Stomach (tissue), 4 donors: ENCODE measurements at regions not wholly inside any gene's neighbourhood (a gene's known extent, or its start where the extent isn't known, plus 50 kb on each side); places are given as distances from the start of the nearest gene placed in this dataset.

ENCODE experiments used
- POLR2A ChIP-seq, 4 donors: fragments of 450-650 bp; IDR thresholded peaks; one replicate each; pipeline ENCODE4 v1.6.1; 2016; ENCODE audit warnings: antibody characterized with exemption in 4 of 4, control low read depth in 2 of 4, mild to moderate bottlenecking in 1 of 4, moderate library complexity in 1 of 4
- POLR2AphosphoS5 ChIP-seq, 3 donors: sonication (generic); formaldehyde crosslinking; IDR thresholded peaks; one replicate each; pipeline ENCODE4 v1.6.1; 2016; ENCODE audit warnings: antibody characterized with exemption in 3 of 3
- TF ChIP-seq, protein P1 (sequence below), 7 experiments: fragments of 450-650 bp in 4 of 7; fragments of 200-600 bp in 3 of 7; sonication (generic) in 3 of 7; IDR thresholded peaks; one replicate each; pipeline ENCODE4 v1.5.1; 2016 to 2019; ENCODE audit warnings: antibody characterized with exemption in 7 of 7, control low read depth in 2 of 7, mild to moderate bottlenecking in 1 of 7

GRCh38 chr4:123825596-123826291 lies 429.1 kb downstream of the SPRY1 start:
- TF ChIP-seq, protein P1, sequence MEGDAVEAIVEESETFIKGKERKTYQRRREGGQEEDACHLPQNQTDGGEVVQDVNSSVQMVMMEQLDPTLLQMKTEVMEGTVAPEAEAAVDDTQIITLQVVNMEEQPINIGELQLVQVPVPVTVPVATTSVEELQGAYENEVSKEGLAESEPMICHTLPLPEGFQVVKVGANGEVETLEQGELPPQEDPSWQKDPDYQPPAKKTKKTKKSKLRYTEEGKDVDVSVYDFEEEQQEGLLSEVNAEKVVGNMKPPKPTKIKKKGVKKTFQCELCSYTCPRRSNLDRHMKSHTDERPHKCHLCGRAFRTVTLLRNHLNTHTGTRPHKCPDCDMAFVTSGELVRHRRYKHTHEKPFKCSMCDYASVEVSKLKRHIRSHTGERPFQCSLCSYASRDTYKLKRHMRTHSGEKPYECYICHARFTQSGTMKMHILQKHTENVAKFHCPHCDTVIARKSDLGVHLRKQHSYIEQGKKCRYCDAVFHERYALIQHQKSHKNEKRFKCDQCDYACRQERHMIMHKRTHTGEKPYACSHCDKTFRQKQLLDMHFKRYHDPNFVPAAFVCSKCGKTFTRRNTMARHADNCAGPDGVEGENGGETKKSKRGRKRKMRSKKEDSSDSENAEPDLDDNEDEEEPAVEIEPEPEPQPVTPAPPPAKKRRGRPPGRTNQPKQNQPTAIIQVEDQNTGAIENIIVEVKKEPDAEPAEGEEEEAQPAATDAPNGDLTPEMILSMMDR (IDR thresholded peaks at IDR 0.05), result no peak
- no peak for TF ChIP-seq POLR2A (IDR thresholded peaks at IDR 0.05)
- TF ChIP-seq POLR2AphosphoS5 (IDR thresholded peaks at IDR 0.05), result no peak
